ENCODE measurements at regions not wholly inside any gene's neighbourhood (a gene's known extent, or its start where the extent isn't known, plus 50 kb on each side); places are given as distances from the start of the nearest gene placed in this dataset.

DNA sequence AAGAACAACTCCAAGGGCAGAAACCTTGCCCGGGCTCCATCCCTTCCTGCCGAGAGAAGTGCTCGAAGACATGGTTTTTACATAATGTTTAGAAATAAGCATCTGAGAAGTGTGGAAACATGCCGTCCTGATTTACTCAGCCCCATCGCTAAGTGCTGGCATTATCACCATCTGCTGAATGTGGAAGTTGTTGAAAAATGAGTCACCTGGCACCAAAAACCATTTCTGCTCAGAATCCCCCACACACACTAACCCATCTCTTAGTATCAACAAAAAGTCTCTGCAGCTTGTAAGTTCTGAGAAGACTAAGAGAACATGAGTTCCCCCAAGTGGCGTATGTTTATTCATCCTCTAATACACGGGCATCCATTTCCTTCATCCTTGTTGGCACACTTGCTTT, 51.0 kb upstream of the ARL8B start:
- TF ChIP-seq, protein P1, sequence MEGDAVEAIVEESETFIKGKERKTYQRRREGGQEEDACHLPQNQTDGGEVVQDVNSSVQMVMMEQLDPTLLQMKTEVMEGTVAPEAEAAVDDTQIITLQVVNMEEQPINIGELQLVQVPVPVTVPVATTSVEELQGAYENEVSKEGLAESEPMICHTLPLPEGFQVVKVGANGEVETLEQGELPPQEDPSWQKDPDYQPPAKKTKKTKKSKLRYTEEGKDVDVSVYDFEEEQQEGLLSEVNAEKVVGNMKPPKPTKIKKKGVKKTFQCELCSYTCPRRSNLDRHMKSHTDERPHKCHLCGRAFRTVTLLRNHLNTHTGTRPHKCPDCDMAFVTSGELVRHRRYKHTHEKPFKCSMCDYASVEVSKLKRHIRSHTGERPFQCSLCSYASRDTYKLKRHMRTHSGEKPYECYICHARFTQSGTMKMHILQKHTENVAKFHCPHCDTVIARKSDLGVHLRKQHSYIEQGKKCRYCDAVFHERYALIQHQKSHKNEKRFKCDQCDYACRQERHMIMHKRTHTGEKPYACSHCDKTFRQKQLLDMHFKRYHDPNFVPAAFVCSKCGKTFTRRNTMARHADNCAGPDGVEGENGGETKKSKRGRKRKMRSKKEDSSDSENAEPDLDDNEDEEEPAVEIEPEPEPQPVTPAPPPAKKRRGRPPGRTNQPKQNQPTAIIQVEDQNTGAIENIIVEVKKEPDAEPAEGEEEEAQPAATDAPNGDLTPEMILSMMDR (IDR thresholded peaks at IDR 0.05): no peak
- TF ChIP-seq EZH2 (IDR thresholded peaks at IDR 0.05): no peak

Measured in neural progenitor cell (in vitro differentiated cells).